HG03025 (cell line): ENCODE measurements at regions not wholly inside any gene's neighbourhood (a gene's known extent, or its start where the extent isn't known, plus 50 kb on each side); places are given as distances from the start of the nearest gene placed in this dataset.
"Not testable (repeated sequence)": the region's sequence is repeated elsewhere in the genome, so short reads cannot be mapped to it uniquely, and the experiment has no call there.

ENCODE experiments used
- ATAC-seq: cut with Tn5 transposase; IDR thresholded peaks from one replicate; pipeline ENCODE4 v1.9.1; 2021; ENCODE audit warnings: mild to moderate bottlenecking, moderate library complexity; ENCODE audit not compliant: unreplicated experiment, low FRiP score

- no peak for ATAC-seq
These were observed 59.0 kb downstream of the FASLG start for GRCh38 chr1:172717722-172718465.

DNA sequence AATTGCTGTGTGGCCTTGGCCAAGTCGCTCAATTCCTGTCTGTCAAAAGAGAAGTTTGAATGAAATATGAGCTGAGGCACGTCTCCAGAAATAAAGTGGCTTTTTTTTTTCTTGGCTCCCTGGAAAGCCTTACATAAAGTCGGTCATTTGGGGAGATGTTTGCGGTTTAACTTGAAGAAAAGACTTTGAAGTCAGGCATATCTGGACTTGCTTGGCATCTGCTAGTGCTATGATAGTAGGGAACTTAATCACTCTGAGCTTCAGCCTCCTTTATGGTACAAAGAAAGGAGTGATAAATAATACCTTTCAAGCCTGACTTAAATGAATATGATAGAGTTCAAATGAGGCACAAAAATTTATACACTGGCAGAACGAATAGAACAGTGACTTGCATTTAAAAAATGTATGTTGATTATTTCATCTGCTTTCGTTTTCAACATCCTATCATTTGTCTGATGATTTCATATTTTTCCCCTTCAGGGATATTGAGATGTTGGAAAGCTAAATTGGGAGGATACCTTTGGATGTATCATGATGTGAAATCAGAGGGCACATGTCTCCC lies 60.2 kb downstream of the FASLG start:
- no peak for ATAC-seq

GRCh38 chr1:172719694-172720138 lies 60.8 kb downstream of the FASLG start:
- no peak for ATAC-seq

- no peak for ATAC-seq
These were observed 61.4 kb downstream of the FASLG start for GRCh38 chr1:172720339-172720738.

GRCh38 chr1:172723251-172723650 lies 64.3 kb downstream of the FASLG start:
- ATAC-seq = no peak

- ATAC-seq = no peak
These were observed 65.3 kb downstream of the FASLG start for GRCh38 chr1:172724232-172724631.

- peak; percentile 58 for ATAC-seq
These were observed 66.1 kb downstream of the FASLG start for GRCh38 chr1:172724765-172725613.

- ATAC-seq = no peak
These were observed 67.8 kb downstream of the FASLG start for GRCh38 chr1:172726740-172727139.

- no peak for ATAC-seq
These were observed 68.5 kb downstream of the FASLG start for GRCh38 chr1:172727275-172727857.

- ATAC-seq = no peak
These were observed 69.2 kb downstream of the FASLG start for GRCh38 chr1:172727956-172728603.

DNA sequence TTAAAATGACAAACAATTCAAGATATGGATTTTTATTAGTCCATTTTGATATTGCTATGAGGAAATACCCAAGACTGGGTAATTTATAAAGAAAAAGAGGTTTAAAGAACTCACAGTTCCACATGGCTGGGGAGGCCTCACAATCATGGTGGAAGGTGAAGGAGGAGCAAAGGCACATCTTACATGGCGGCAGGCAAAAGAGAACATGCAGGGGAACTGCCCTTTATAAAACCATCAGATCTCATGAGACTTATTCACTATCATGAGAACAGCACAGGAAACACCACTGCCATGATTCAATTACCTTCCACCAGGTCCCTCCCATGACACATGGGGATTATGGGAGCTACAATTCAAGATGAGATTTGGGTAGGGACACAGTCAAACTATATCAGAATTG lies 69.8 kb downstream of the FASLG start:
- not testable (repeated sequence) for ATAC-seq

DNA sequence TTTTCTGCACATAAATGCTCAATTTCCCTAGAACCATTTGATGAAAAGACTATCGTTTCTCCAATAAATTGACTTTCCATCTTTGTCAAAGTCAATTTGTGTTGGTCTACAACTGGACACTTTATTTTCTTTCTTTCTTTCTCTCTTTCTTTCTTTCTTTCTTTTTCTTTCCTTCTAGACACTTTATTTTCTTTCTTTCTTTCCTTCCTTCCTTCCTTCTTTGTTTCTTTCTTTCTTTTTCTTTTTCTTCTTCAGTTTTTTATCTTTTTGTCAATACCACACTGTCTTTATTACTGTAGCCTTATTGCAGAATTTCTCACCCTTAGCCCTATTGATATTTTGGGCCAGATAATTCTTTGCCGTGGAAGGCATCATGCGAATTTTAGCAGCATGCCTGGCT lies 73.5 kb downstream of the FASLG start:
- ATAC-seq = no peak

- ATAC-seq = no peak
These were observed 74.9 kb downstream of the FASLG start for GRCh38 chr1:172733815-172734214.

GRCh38 chr1:172738389-172738788 lies 79.5 kb downstream of the FASLG start:
- no peak for ATAC-seq

GRCh38 chr1:172742599-172743500 lies 83.9 kb downstream of the FASLG start:
- ATAC-seq = no peak

- peak; percentile 61 for ATAC-seq
These were observed 86.1 kb downstream of the FASLG start for GRCh38 chr1:172745014-172745413.

DNA sequence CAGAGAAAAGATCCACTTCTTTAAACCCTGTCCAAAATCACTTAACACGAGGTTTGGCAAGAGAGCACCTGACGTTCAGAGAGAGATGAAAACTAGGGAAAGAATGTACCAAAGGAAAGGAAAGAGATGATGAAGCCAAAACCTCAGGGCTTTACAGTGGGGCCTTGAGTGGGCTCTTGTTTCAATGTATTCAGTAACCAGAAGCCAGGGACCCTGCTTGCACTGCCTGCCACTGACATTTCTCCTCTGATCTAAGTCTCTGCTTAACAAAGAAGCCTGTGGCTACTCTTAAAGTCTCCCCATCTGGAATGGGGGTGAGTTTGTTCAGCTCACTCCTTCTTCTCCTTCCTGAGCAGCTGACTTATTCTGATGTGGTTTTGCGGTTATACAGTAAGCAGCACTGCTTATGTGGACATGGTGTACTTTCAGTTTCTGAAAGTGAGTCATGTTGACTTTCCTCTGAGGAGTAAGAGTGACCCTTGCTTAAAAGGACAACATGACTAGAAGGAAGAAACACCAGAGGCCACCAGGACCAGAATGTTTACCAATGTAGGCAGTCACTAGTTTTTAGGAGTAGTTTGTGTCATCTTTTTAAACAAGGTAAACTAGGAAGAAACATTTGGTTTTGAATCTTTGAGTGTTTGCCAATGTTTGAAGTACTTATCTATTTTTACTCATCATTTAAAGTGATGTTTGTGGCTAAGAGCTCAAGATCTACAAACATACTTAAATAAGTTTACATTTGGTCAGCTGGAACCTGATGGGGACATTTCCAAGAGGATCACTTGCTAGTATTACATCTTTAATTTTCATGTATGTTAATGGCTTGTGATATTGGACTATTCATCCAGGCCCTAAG lies 87.4 kb downstream of the FASLG start:
- ATAC-seq = peak; percentile 84

- ATAC-seq = no peak
These were observed 89.3 kb downstream of the FASLG start for GRCh38 chr1:172748201-172748600.

- no peak for ATAC-seq
These were observed 92.8 kb downstream of the FASLG start for GRCh38 chr1:172751683-172752082.
